TTC549 (cell line): ENCODE measurements at regions not wholly inside any gene's neighbourhood (a gene's known extent, or its start where the extent isn't known, plus 50 kb on each side); places are given as distances from the start of the nearest gene placed in this dataset.
"Not testable (repeated sequence)": the region's sequence is repeated elsewhere in the genome, so short reads cannot be mapped to it uniquely, and the experiment has no call there.

Source experiments
- FAIRE-seq: peaks from 2 replicates; lab custom pipeline; 2012; peaks lifted over from hg19 to GRCh38; lab: Jason Lieb, UNC

DNA sequence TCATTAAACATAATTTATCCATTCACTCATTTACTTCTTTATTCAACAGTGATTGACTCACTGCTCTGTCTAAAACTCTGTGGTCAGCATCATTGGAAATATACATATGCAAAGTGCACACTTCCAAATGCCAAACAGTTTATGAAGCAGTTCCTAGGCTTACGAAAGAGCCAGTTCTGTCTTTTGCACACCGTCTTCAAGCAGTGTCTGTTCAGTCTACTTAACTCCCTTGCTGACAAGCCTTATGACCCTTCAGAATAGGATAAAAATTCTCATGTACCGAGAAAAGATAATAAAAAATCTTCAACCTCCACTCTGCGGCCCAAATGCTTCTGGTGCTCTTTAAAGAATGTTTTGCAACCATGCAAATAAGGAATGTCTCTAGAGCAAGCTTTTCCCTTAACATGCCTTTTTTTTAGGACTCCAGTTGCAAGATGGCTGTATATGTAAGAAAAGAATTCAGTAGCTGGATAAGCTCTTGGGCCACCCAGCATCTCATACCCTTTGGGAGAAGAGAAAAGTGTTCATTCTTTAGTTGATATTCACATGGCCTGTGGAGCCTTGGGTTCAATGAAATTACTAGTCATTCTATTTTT lies 1037.0 kb upstream of the SLIT2 start:
- no peak for FAIRE-seq

DNA sequence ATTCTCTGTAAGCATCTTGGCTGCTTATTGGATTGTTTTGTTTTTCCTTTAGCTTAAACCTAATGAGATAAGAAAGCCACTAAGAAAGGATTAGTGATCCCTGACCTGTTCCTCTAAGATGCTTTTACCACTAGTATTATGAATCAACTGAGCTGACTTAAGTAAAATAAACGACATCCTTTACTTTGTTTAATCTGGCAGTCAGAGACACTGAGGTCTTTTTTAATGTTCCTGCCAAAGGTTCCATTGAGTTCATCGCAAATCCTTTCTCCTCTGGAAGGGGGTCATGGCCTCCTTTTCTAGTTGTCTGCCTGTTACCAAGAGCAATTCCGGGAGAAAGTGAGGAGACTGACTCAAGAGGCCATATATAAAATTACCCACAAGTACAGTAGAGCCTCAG lies 1038.3 kb upstream of the SLIT2 start:
- FAIRE-seq = no peak

DNA sequence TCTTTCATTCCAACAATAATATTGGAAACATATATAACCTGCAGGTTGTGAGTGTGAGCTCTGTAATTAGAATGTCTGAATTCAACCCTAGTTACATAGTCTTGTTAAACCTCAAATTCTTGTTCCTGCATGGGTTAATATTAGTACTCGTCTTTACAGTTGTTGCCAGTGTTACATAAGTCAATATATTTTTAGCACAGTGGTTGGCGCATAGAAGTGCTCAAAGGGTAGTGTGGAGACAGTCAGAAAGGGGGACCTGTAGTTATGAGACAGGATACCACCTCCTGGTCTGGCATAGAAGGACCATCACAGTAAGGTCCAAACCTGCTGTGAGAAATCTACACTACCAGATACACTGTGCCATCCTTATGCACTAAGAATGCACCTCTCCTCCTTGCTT lies 1045.9 kb upstream of the SLIT2 start:
- no peak for FAIRE-seq

DNA sequence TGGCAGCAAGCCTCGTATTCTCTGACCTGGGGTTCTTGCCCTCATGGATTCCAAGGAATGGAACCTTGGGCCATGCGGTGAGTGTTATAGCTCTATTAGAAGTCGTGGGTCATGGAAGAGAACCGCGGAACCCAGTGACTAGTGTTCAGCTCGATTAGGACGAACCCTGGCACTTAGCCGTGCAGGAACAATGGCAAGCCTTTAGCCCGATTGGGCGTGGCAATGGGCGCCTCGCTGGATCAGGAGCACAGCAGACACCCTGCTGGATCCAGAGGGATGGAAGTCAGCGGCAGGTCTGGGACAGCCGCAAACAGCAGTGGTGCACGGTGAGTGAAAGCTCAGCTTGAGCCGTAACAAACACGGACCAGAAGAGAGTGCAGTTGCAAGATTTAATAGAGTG lies 1053.9 kb upstream of the SLIT2 start:
- not testable (repeated sequence) for FAIRE-seq

DNA sequence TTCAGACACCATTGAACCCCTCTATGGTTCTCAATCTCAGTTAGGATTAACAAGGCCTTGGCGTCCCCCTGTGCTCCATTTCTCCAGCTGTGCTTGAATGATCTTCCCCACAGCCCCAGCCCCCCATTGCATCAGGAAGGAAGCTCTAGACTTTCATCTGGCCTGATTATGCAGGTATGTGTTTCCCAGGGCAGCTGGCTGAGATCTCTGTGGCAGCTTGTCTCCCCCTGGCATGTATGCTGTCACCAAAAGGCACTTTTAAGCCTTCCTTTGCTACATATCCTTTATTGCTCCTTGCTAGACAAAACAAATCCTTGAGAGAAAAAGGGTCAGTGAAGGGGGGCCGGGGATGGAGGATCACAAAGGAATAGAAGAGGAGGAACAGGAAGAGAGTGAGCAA lies 1056.0 kb upstream of the SLIT2 start:
- FAIRE-seq = no peak

DNA sequence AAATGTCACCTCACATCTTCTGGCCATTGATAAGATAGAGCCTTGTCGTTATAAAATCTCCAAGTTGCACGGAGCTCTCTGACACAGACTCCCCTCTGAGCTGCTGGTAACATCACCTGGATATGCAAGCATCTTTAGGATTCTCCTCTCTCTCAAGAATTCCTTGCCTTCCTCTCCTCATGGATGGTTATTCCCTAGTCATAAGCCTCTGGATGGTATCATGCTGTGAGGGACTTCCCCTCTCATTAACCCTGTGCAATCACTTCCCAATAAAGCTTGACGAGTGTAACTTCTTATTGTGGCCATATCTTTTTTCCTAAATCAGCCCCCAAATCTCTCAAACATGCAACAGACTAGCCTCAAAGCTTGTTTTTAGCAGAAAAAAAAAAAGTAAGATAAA lies 1057.0 kb upstream of the SLIT2 start:
- FAIRE-seq = no peak

DNA sequence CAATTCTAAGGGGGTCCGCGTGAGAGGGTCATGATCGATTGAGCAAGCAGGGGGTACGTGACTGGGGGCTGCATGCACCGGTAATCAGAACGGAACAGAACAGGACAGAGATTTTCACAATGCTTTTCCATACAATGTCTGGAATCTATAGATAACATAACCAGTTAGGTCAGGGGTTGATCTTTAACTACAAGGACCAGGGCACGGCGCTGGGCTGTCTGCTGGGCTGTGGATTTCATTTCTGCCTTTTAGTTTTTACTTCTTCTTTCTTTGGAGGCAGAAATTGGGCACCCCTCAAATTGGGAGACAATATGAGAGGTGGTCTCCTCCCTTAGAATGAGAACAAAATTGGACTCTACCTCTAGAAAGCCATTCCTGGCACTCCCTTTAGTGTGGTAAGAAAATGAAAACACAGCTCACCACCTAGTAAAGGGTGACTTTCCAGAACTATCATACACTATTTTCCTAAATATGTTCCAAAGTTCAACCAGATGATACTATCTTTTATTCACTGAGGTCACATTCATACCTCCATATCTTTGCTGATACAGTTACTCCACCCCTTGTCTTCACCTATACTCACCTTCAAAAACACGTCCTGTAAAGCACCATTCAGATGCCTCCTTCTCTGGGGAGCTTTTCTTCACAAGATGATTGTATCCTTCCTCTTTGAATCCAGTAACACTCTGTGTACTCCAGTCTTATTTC lies 1058.3 kb upstream of the SLIT2 start:
- no peak for FAIRE-seq

DNA sequence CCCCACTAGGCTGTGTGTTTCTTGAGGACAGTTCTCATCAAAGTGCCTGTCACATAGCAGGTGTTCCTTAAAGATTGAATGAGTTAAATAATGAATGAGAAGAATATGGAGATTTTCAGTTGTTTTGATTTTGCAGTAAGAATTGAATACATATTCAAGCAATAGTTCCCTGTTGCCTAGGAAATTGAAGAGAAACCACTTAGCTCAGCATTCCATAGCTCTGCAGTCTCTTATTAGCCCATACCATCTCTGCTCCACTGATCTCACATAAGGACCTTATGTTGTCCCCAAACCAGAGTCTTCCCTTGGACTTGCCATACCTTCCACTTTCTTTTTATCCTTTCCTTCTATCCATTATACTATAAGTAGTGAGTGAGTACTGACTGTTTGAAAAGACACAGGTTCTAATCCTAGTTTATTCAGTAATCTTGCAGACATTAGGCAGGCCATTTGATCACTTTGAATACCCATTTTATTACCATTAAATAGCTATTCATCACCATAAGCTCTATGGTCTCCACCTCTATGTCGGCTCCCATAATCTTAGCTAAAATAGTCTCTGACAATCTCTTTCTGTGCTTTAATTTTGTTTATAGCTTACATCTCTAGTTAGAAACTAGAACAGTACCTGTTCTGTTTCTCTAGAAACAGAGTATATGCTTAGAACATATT lies 1059.6 kb upstream of the SLIT2 start:
- no peak for FAIRE-seq

DNA sequence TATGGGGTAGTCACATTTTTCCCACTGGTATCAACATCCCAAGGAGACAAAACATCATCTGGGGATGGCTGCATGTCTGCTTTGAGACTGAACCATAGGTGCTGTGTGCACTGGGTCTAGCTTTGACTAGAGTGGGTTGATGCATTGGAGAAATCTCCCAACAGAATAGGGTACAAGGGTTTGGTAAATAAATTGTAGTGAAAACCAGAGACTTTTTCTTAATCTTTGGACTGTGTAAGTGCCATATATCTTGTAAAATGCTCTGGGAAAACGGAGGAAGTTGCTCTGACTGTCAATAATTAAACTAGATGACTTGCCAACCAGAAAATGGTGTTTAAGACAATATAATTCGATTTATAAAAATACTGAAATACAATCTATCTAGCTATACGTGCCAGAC lies 1064.0 kb upstream of the SLIT2 start:
- no peak for FAIRE-seq

DNA sequence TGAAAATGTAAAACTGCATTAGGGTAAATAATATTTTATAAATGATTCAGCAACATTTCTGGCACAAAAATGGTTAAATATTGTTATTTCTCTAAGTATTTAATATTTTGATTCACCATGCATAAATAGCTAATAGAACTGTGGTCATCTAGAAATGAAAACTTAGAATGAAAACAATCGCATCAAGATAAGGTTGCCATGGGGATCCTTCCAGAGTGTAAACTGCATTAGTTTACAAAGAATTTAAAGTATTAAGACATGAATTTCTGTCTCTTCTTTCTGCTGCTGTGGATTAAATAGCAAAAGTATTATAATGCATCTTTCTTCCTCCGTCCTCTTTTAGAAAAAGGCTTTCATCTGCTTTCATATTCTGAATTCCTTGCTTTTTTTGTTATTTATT lies 1064.6 kb upstream of the SLIT2 start:
- no peak for FAIRE-seq

DNA sequence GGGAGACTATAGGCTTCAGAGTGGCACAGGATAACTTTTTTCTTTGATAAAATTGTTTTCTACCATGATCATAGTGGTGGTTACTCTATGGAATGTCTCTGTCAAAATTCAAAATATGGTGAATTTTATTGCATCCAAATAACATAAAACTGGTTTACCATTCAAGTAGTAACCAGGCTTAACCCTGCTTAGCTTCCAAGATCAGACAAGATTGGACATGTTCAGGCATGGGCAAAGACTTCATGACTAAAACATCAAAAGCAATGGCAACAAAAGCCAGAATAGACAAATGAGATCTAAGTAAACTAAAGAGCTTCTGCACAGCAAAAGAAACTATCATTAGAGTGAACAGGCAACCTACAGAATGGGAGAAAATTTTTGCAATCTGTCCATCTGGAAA lies 1070.1 kb upstream of the SLIT2 start:
- not testable (repeated sequence) for FAIRE-seq

DNA sequence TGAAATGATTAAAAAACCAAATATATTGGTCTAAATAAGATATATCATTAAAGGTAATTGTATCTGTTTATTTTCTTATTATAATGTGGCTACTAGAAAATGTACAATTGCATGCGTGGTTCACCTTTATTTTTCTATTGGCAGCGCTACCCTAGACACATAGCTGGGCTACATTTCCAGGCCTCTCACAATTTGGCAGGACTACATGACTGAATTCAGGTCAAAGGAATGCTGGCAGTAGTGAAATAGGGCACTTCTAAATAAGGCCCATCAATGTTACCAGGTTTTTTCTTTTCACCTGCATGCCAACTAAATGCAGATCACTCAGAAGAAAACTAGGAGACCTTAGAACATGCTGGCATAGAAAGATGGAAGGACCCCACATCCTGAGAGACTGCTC lies 1072.9 kb upstream of the SLIT2 start:
- FAIRE-seq = no peak

DNA sequence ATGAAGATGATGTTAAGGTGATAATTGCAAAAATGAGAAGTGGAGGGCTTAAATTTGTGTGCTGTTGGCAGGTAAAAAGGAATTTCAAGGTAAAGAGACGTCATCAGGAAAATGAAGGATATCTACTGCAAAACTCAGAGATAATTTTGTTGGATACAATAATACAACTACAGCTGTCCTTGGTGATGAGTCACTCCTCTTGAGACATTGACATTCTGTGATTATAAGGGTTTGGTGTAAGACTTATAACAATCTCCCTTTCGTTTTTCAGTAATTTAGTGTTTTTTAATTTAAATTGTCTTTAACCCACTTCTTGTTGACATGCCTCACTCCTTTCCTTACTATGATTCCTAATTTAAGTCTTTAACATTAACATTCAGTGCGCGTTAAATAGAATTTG lies 1074.1 kb upstream of the SLIT2 start:
- FAIRE-seq = no peak

DNA sequence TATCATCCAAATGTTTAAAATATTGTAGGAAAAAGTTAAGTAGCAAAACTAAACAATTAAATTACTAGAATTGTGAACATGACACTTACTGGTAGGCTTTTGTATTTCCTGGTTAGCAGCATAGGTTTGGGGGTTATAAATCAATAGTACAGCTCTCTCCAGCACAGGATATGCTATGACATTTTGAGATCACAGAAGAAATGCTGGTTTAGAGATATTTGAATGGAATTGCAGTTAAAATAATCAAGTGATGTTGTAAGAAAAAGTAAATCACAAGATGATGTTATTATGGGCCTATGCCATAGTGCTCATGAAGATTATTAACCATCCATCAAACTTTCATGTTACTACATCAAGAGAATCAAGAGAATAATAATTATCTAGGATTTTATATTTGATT lies 1079.9 kb upstream of the SLIT2 start:
- FAIRE-seq = no peak

DNA sequence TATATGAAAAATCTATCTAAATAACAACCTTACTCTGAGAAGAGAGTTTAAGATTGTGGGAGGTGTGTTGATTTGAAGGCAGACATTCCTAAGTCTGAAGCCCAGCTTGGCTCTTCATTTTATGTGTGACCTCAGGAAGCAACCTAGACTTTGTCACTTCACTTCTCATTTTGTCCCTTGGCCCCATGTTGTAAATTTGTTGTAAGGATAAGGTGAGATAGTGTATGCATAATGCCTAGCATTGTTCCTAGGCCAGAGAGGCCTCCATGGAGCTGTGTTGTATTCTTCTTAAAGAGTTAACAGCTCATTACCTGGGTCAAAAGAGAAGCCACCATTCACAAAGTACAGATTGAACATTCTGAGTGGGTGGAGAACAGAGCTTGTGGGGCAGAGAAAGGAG lies 1084.4 kb upstream of the SLIT2 start:
- FAIRE-seq = no peak

DNA sequence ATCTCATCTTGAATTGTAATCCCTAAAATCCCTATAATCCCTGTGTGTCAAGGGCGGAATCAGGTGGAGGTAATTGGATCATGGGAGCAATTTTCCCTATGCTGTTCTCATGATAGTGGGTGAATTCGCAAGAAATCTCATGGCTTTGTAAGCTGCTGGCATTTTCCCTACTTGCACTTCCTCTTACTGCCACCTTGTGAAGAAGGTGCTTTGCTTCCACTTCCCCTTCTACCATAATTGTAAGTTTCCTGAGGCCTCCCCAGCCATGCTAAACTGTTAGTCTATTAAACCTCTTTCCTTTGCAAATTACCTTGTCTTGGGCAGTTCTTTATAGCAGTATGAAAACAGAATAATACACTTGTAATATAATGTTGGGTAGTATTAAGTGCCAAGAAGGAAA lies 1087.4 kb upstream of the SLIT2 start:
- no peak for FAIRE-seq

DNA sequence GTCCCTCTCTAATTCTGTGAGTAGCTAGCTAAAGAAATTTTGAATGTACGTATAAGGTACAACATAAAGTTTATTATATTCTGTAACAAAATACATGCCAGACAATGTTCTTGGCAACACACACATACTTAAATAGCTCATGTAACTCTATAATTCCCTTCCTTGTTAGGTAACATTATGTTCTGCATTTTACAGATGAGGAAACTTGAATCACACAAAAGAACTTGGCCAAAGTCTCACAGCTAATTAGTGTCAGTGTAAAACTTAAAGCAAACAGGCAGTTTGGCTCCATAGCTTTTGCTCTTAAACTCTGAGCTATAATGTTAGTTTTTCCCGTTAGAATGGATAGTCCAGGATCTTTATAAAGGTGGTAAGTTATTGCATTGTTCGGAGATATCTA lies 1091.8 kb upstream of the SLIT2 start:
- no peak for FAIRE-seq

DNA sequence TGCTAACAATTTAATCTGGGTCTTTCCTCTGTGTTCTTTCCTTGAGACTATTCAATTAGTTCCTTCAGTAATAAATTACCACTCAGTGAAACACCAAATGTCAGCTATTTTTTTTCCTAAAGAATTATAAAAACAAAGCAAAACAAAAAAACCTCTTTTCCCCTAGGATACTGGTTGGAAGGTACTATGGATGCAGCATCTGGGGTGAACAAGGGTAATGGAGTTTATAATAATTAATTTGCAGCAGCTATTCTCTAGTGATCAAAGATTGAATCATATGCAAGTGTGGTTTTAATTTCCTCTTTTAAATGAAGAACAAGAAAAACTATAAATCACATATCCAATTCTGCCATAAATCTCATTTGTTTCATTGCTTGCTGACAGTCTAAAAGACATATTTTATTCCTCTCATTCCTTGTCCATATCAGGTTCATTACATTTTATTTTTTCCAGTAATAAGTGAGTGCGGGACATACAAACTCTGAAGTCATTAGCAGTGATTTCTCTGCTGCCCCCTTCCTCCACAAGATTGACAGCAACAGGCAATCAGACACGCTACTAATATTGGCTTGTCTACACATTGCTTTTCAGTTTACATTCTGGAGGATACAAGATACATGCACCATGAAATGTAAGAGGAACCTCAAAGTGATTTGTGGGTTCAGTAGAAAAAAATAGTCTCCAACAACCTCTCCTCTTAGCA lies 1093.4 kb upstream of the SLIT2 start:
- no peak for FAIRE-seq

DNA sequence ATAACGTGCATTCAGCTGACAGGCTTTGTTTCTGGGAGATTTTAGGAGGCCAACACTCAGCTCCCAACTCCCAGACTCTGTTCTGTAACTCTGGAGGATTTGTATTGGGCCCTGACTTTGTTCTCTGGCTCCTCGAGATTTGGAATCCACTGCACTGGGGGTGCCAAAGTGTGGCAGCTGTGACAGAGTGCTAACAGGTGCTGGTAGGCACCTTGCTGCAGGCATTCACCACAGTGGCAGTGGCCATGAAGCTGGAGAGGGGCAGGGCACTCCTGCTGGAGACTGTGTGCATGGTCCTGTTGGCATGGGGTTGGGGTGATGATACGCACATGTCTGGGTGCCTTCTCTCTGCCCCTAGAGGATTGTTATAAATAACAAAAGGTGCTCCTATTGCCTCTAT lies 1094.9 kb upstream of the SLIT2 start:
- no peak for FAIRE-seq

DNA sequence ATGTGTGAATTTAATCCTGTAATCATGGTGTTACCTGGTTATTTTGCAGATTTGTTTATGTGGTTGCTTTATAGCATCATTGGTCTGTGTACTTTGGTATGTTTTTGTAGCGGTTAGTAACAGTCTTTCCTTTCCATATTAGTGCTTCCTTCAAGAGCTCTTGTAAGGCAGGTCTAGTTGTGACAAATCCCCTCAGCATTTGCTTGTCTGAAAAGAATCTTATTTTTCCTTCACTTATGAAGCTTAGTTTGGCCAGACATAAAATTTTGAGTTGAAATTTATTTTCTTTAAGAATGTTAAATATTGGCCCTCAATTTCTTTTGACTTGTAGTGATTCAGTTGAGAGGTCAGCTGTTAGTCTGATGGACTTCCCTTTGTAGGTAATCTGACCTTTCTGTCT lies 1096.1 kb upstream of the SLIT2 start:
- FAIRE-seq = no peak

DNA sequence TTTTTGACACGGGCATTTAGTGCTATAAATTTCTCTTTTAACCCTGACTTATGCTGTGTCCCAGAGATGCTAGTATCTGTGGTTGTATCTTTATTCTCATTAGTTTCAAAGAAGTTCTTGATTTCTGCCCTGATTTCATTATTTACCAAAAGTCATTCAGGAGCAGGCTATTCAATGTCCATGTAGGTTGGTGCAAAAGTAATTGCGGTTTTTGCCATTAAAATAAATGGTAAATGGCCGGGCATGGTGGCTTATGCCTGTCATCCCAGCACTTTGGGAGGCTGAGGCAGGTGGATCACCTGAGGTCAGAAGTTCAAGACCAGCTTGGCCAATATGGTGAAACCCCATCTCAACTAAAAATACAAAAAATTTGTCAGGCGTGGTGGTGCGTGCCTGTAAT lies 1097.4 kb upstream of the SLIT2 start:
- not testable (repeated sequence) for FAIRE-seq

DNA sequence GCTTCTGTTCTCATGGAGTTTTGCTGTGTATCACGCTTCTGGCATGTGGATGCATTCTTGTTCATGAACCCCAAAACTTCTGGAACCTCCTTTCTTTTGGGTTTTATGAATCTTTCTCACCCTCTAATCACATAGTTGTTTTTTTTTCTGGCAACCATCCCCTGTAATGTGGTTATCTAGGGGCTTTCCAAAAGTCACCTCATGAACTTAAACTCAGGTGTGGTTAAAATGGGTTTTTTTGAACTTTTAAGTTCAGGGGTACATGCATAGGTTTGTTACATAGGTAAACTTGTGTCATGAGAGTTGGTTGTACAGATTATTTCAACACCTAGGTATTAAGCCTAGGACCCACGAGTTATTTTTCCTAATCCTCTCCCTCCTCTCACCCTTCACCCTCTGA lies 1099.4 kb upstream of the SLIT2 start:
- FAIRE-seq = no peak

DNA sequence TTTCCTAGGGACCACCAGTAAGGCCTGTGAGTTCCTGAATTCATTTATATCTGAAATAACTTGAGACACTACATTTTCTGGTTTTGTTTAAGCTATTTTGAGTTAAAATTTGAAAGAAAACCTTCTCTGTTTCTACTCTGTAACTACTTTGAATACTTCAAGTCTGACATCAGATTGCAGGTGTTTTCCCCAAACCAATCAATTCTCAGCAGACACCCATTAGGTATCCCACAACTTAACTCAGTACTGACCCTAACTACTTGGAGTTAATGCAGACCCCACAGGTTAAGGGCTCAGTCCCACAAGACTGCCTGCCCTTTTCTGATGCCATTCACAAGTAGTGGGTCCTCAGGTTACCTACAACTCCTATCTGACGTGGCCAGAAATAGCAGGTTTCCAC lies 1100.0 kb upstream of the SLIT2 start:
- FAIRE-seq = no peak
